OCI-LY1 (cell line): ENCODE measurements at regions not wholly inside any gene's neighbourhood (a gene's known extent, or its start where the extent isn't known, plus 50 kb on each side); places are given as distances from the start of the nearest gene placed in this dataset.

Experiments
- H2AFZ ChIP-seq: fragments of 200-600 bp; sonication (generic), shearing (Covaris generic); 2 replicates; pipeline ENCODE4 v1.6.0; 2014; ENCODE audit warnings: antibody characterized with exemption, mild to moderate bottlenecking, low read length
- H3F3A ChIP-seq: fragments of 200-600 bp; sonication (generic), shearing (Covaris generic); 2 replicates; pipeline ENCODE4 v1.6.0; 2014; ENCODE audit warnings: mild to moderate bottlenecking, antibody characterized with exemption, low read length, moderate library complexity; ENCODE audit not compliant: insufficient read depth
- H3K27ac ChIP-seq: fragments of 200-600 bp; sonication (generic); 2 replicates; pipeline ENCODE4 v1.5.1; 2014; ENCODE audit warnings: low read length, mixed run types, mild to moderate bottlenecking, low read depth; ENCODE audit not compliant: poor library complexity, severe bottlenecking
- H3K27me3 ChIP-seq: fragments of 200-600 bp; sonication (generic); 2 replicates; pipeline ENCODE4 v1.6.0; 2014; ENCODE audit warnings: antibody characterized with exemption, mild to moderate bottlenecking, low read length, moderate library complexity; ENCODE audit not compliant: insufficient read depth
- H3K36me3 ChIP-seq: fragments of 200-600 bp; sonication (generic); 2 replicates; pipeline ENCODE4 v1.6.1; 2014; ENCODE audit warnings: mild to moderate bottlenecking, antibody characterized with exemption, low read length, moderate library complexity, mixed read lengths; ENCODE audit not compliant: insufficient read depth
- H3K4me1 ChIP-seq: fragments of 200-600 bp; sonication (generic); 2 replicates; pipeline ENCODE4 v1.5.1; 2014; ENCODE audit warnings: mild to moderate bottlenecking, low read length, moderate library complexity; ENCODE audit not compliant: insufficient read depth, severe bottlenecking
- H3K4me2 ChIP-seq: fragments of 200-600 bp; sonication (generic), shearing (Covaris generic); 2 replicates; pipeline ENCODE4 v1.6.1; 2014; ENCODE audit warnings: low read length
- H3K4me3 ChIP-seq: fragments of 200-600 bp; sonication (generic); 2 replicates; pipeline ENCODE4 v1.5.1; 2014; ENCODE audit warnings: low read length, low read depth, mild to moderate bottlenecking, mixed read lengths; ENCODE audit not compliant: poor library complexity, severe bottlenecking
- H3K79me2 ChIP-seq: fragments of 200-600 bp; shearing (Covaris generic); 2 replicates; pipeline ENCODE4 v1.6.1; 2016; ENCODE audit warnings: mixed run types, low read length, mixed read lengths; ENCODE audit not compliant: insufficient read depth
- H3K9ac ChIP-seq: fragments of 200-600 bp; sonication (generic), shearing (Covaris generic); 2 replicates; pipeline ENCODE4 v1.6.1; 2014; ENCODE audit warnings: mild to moderate bottlenecking, low read length, mixed read lengths
- H3K9me2 ChIP-seq: fragments of 200-600 bp; sonication (generic), shearing (Covaris generic); 2 replicates; pipeline ENCODE4 v1.6.1; 2014; ENCODE audit warnings: low read depth, mild to moderate bottlenecking, low read length, mixed read lengths
- H3K9me3 ChIP-seq: fragments of 200-600 bp; shearing (Covaris generic); 2 replicates; pipeline ENCODE4 v1.6.1; 2014; ENCODE audit warnings: low read length, mixed read lengths
- H4K20me1 ChIP-seq: fragments of 200-600 bp; sonication (generic), shearing (Covaris generic); 2 replicates; pipeline ENCODE4 v1.6.0; 2016; ENCODE audit warnings: mild to moderate bottlenecking, low read length; ENCODE audit not compliant: insufficient read depth
- CTCF ChIP-seq: fragments of 200-600 bp; sonication (generic), shearing (Covaris generic); IDR thresholded peaks from 2 replicates; pipeline ENCODE4 v1.5.1; 2017; ENCODE audit warnings: mild to moderate bottlenecking, antibody characterized with exemption, low read length, moderate library complexity, mixed read lengths
- EZH2 ChIP-seq: fragments of 200-600 bp; sonication (generic), shearing (Covaris generic); IDR thresholded peaks from 2 replicates; pipeline ENCODE4 v1.8.0; 2017; ENCODE audit warnings: borderline replicate concordance, mixed run types, mild to moderate bottlenecking, antibody characterized with exemption, low read length, moderate library complexity, mixed read lengths

GRCh38 chr4:122009524-122009923, 57.7 kb upstream of the TRPC3 start:
- Histone ChIP-seq H4K20me1 (no peaks in the 10 kb centered on the region), H3K4me3 (no peak overlapping the region), H3F3A (no peaks in the 10 kb centered on the region), H3K9me2 (no peaks in the 10 kb centered on the region), H3K9ac (no peak overlapping the region), H3K4me1 (no peaks in the 10 kb centered on the region), H3K27ac (no peak overlapping the region), H3K27me3 (no peaks in the 10 kb centered on the region), H3K9me3 (no peaks in the 10 kb centered on the region), H3K79me2 (no peaks in the 10 kb centered on the region), H3K36me3 (no peaks in the 10 kb centered on the region), H2AFZ (no peak overlapping the region), H3K4me2 (no peak overlapping the region)
- TF ChIP-seq CTCF = no peak
- no peak for TF ChIP-seq EZH2

- Histone ChIP-seq H3K27ac (no peak overlapping the region), H3K9me3 (no peaks in the 10 kb centered on the region), H3K79me2 (no peaks in the 10 kb centered on the region), H3F3A (no peaks in the 10 kb centered on the region), H3K4me1 (no peaks in the 10 kb centered on the region), H3K4me3 (no peak overlapping the region), H3K4me2 (no peak overlapping the region), H3K36me3 (no peaks in the 10 kb centered on the region), H3K27me3 (no peaks in the 10 kb centered on the region), H3K9me2 (no peaks in the 10 kb centered on the region), H3K9ac (no peak overlapping the region), H2AFZ (no peak overlapping the region), H4K20me1 (no peaks in the 10 kb centered on the region)
- TF ChIP-seq EZH2 (no peak), CTCF (no peak)
These were observed 55.2 kb upstream of the TRPC3 start for GRCh38 chr4:122007016-122007415.

- H2AFZ ChIP-seq = no peak overlapping the region
These were observed 53.4 kb upstream of the TRPC3 start for GRCh38 chr4:122005064-122005755.

More at GRCh38 chr4:122005064-122005755, 53.4 kb upstream of the TRPC3 start:
- H3K9me3 ChIP-seq = no peaks in the 10 kb centered on the region
- H3F3A ChIP-seq = no peaks in the 10 kb centered on the region
- no peak overlapping the region for H3K4me2 ChIP-seq
- no peaks in the 10 kb centered on the region for H3K36me3 ChIP-seq
- no peaks in the 10 kb centered on the region for H4K20me1 ChIP-seq
- H3K79me2 ChIP-seq = no peaks in the 10 kb centered on the region
- no peaks in the 10 kb centered on the region for H3K4me1 ChIP-seq
- no peak overlapping the region for H3K9ac ChIP-seq
- no peak overlapping the region for H3K4me3 ChIP-seq
- no peaks in the 10 kb centered on the region for H3K9me2 ChIP-seq
- TF ChIP-seq CTCF (no peak), EZH2 (no peak)
- no peak overlapping the region for H3K27ac ChIP-seq
- no peaks in the 10 kb centered on the region for H3K27me3 ChIP-seq
